Neural progenitor cell (in vitro differentiated cells): ENCODE measurements at regions not wholly inside any gene's neighbourhood (a gene's known extent, or its start where the extent isn't known, plus 50 kb on each side); places are given as distances from the start of the nearest gene placed in this dataset.
A peak's percentile ranks its signal among the peaks of the same experiment; 100 is the strongest.

ENCODE experiments used
- DNase-seq: peaks from one replicate; pipeline ENCODE4 v3.0.0-alpha.2; 2016; ENCODE audit warnings: low spot score
- H2AFZ ChIP-seq: fragments of 200-600 bp; sonication (generic); replicated peaks from 2 replicates; pipeline ENCODE4 v1.6.1; 2016; ENCODE audit warnings: antibody characterized with exemption
- H3F3A ChIP-seq: fragments of 200-600 bp; sonication (generic); 2 replicates; pipeline ENCODE4 v1.6.1; 2016; ENCODE audit warnings: antibody characterized with exemption, low read depth
- H3K27ac ChIP-seq: fragments of 200-600 bp; sonication (generic); 2 replicates; pipeline ENCODE4 v1.5.1; 2016; ENCODE audit warnings: mild to moderate bottlenecking
- H3K27me3 ChIP-seq: fragments of 200-600 bp; sonication (generic); 2 replicates; pipeline ENCODE4 v1.6.1; 2016; ENCODE audit warnings: mild to moderate bottlenecking, moderate library complexity
- H3K36me3 ChIP-seq: fragments of 200-600 bp; sonication (generic); 2 replicates; pipeline ENCODE4 v1.5.1; 2016
- H3K4me1 ChIP-seq: fragments of 200-600 bp; sonication (generic); 2 replicates; pipeline ENCODE4 v1.6.1; 2016; ENCODE audit warnings: mixed run types
- H3K4me2 ChIP-seq: fragments of 200-600 bp; sonication (generic); 2 replicates; pipeline ENCODE4 v1.6.1; 2016
- H3K4me3 ChIP-seq: fragments of 200-600 bp; sonication (generic); 2 replicates; pipeline ENCODE4 v1.5.1; 2016
- H3K79me2 ChIP-seq: fragments of 200-600 bp; sonication (generic); 2 replicates; pipeline ENCODE4 v1.6.1; 2016; ENCODE audit warnings: low read depth
- H3K9ac ChIP-seq: fragments of 200-600 bp; sonication (generic); 2 replicates; pipeline ENCODE4 v1.6.1; 2016
- H3K9me3 ChIP-seq: fragments of 200-600 bp; sonication (generic); 2 replicates; pipeline ENCODE4 v1.5.1; 2016; ENCODE audit warnings: low read depth
- H4K20me1 ChIP-seq: fragments of 200-600 bp; sonication (generic); 2 replicates; pipeline ENCODE4 v1.6.1; 2016; ENCODE audit warnings: low read depth
- H3K27ac Mint-ChIP-seq: 3 replicates; pipeline ENCODE4 v1.8.0; 2021; ENCODE audit warnings: mixed read lengths
- H3K27me3 Mint-ChIP-seq: 2 replicates; pipeline ENCODE4 v1.8.0; 2022; ENCODE audit warnings: low read depth, mild to moderate bottlenecking, inconsistent platforms, moderate library complexity, mixed read lengths; ENCODE audit not compliant: insufficient read depth
- H3K36me3 Mint-ChIP-seq: 3 replicates; pipeline ENCODE4 v1.8.0; 2021; ENCODE audit warnings: mixed read lengths
- H3K4me1 Mint-ChIP-seq: 3 replicates; pipeline ENCODE4 v1.8.0; 2021; ENCODE audit warnings: mixed read lengths
- H3K4me3 Mint-ChIP-seq: 3 replicates; pipeline ENCODE4 v1.8.0; 2021; ENCODE audit warnings: mild to moderate bottlenecking, moderate library complexity, mixed read lengths
- H3K9me3 Mint-ChIP-seq: 3 replicates; pipeline ENCODE4 v1.8.0; 2020; ENCODE audit warnings: mixed read lengths
- CTCF ChIP-seq: fragments of 200-600 bp; sonication (generic); IDR thresholded peaks from 2 replicates; pipeline ENCODE4 v1.5.1; 2017; ENCODE audit warnings: antibody characterized with exemption, mild to moderate bottlenecking
- EZH2 ChIP-seq: fragments of 200-600 bp; sonication (generic); IDR thresholded peaks from 2 replicates; pipeline ENCODE4 v1.6.1; 2017; ENCODE audit warnings: antibody characterized with exemption, mild to moderate bottlenecking, moderate library complexity
- EZH2phosphoT487 ChIP-seq: fragments of 200-600 bp; sonication (generic); IDR thresholded peaks from 2 replicates; pipeline ENCODE4 v1.6.1; 2017; ENCODE audit warnings: antibody characterized with exemption

- Histone ChIP-seq H3K27me3 (no peaks in the 10 kb centered on the region), H3F3A (peaks cover 32% of the 10 kb centered on the region), H3K79me2 (no peaks in the 10 kb centered on the region), H3K4me3 (no peak overlapping the region), H4K20me1 (no peaks in the 10 kb centered on the region), H3K27ac (peak overlapping the region; percentile 86), H2AFZ (peak overlapping the region; percentile 77), H3K9me3 (no peaks in the 10 kb centered on the region), H3K36me3 (peaks cover 3% of the 10 kb centered on the region), H3K9ac (no peak overlapping the region), H3K4me2 (peak overlapping the region; percentile 66), H3K4me1 (peaks cover 25% of the 10 kb centered on the region)
- Mint-ChIP-seq H3K4me3 (peak overlapping the region; percentile 36), H3K36me3 (peaks cover 5% of the 10 kb centered on the region), H3K9me3 (peaks cover 9% of the 10 kb centered on the region), H3K27ac (no peak overlapping the region), H3K27me3 (peaks cover 7% of the 10 kb centered on the region), H3K4me1 (peaks cover 25% of the 10 kb centered on the region)
- peak; percentile 25 for DNase-seq
- TF ChIP-seq CTCF (no peak), EZH2 (no peak), EZH2phosphoT487 (no peak)
Observed at GRCh38 chr12:64992641-64993040, 128.5 kb downstream of the WIF1 start.

GRCh38 chr12:64993461-64993860 lies 127.6 kb downstream of the WIF1 start:
- H3K4me1 Mint-ChIP-seq: peaks cover 25% of the 10 kb centered on the region
- Histone ChIP-seq H3F3A (peaks cover 32% of the 10 kb centered on the region), H3K9ac (no peak overlapping the region), H3K27me3 (no peaks in the 10 kb centered on the region), H3K79me2 (no peaks in the 10 kb centered on the region), H3K36me3 (peaks cover 3% of the 10 kb centered on the region), H3K27ac (peak overlapping the region; percentile 86), H3K9me3 (no peaks in the 10 kb centered on the region), H3K4me1 (peaks cover 28% of the 10 kb centered on the region), H3K4me3 (no peak overlapping the region), H4K20me1 (no peaks in the 10 kb centered on the region), H2AFZ (no peak overlapping the region), H3K4me2 (peak overlapping the region; percentile 7)
- H3K4me3 Mint-ChIP-seq: no peak overlapping the region
- peaks cover 9% of the 10 kb centered on the region for H3K9me3 Mint-ChIP-seq
- H3K27me3 Mint-ChIP-seq: peaks cover 8% of the 10 kb centered on the region
- peaks cover 5% of the 10 kb centered on the region for H3K36me3 Mint-ChIP-seq
- no peak overlapping the region for H3K27ac Mint-ChIP-seq
- no peak for TF ChIP-seq EZH2
- TF ChIP-seq CTCF: no peak
- no peak for TF ChIP-seq EZH2phosphoT487
- no peak for DNase-seq

- H3K27me3 Mint-ChIP-seq: peaks cover 8% of the 10 kb centered on the region
- peaks cover 5% of the 10 kb centered on the region for H3K36me3 Mint-ChIP-seq
- H3K9me3 ChIP-seq: no peaks in the 10 kb centered on the region
- H3K79me2 ChIP-seq: no peaks in the 10 kb centered on the region
- no peaks in the 10 kb centered on the region for H3K36me3 ChIP-seq
- no peak for DNase-seq
- H4K20me1 ChIP-seq: no peaks in the 10 kb centered on the region
- no peak overlapping the region for H2AFZ ChIP-seq
- H3K9me3 Mint-ChIP-seq: peaks cover 9% of the 10 kb centered on the region
- H3K4me3 ChIP-seq: no peak overlapping the region
- H3K27ac Mint-ChIP-seq: no peak overlapping the region
- peaks cover 24% of the 10 kb centered on the region for H3K4me1 Mint-ChIP-seq
- no peak for TF ChIP-seq EZH2
- no peak for TF ChIP-seq EZH2phosphoT487
- no peak for TF ChIP-seq CTCF
- no peak overlapping the region for H3K27ac ChIP-seq
- no peak overlapping the region for H3K4me3 Mint-ChIP-seq
- H3K9ac ChIP-seq: no peak overlapping the region
- H3K4me1 ChIP-seq: peaks cover 40% of the 10 kb centered on the region
- H3K4me2 ChIP-seq: no peak overlapping the region
- H3K27me3 ChIP-seq: no peaks in the 10 kb centered on the region
- peaks cover 37% of the 10 kb centered on the region for H3F3A ChIP-seq
Observed at GRCh38 chr12:64995816-64996215, 125.3 kb downstream of the WIF1 start.
